ENCODE measurements at regions not wholly inside any gene's neighbourhood (a gene's known extent, or its start where the extent isn't known, plus 50 kb on each side); places are given as distances from the start of the nearest gene placed in this dataset.

DNA sequence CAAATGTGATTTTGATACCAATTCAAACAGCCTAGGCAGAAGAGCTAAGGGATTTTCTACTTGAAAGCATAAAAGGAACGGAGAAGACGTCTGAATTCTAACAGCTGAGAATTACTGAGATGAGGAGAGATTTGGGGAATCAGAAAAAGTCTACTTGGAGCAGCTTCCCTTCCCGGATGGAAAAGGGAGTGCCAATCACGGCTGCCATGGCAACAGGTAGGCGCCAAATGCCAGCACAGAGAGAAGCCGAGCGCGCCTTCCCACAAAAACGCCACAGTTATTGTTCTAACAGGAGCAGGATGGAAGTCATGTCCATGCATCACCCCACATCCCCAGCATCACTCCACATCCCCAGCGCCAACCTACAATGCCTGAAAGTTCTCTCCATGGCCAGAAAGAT is 63.5 kb upstream of the PRR20G start:
- TF ChIP-seq CTCF (IDR thresholded peaks at IDR 0.05; ENCODE audit: low read depth, low read length, missing control alignments): no peak
- no peak for DNase-seq (ENCODE audit: low read depth)
- H3K4me3 ChIP-seq (ENCODE audit: low read depth, low read length): no peak overlapping the region

DNA sequence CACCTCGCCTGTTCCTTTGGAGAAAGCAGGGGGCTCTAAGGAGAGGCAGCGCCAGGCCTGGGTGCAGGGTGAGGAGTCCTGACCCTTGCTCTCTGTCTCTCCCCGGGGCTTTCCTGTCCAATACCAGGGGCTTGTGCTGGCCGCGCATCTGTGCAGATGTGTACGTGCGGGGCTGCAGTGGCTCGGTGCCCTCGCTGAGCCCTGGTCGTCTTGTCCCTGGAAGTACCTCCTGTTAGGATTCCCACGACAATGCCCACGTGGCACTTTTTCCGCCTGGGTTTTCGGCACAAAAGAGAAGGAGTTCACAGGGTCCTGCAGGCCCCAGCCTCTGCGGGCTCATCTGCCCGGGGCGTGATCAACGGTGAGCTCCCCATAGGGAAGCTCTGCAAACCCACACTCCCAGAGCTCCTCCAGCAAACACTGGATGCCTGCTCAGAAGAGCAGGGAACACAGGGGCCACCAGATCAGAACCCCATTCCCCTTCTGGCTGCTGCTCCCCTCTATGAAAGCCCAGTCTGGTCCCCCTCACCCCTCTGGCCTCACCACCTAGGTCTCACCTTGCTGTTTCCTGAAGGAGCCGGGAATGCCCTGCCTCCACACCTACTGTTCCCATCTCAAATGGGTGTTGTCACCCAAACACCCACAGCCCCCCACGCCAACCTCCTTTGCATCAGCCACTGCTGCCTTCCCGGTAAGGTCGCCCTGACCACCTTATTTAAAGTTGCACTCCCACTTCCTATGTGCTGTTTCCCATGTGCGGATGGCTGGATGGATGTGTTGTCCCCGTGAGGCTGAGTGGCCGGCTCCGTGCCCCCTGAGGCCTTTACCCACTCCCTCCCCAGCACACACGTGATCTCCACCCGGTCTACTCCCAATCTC is 62.6 kb upstream of the PRR20G start:
- DNase-seq (ENCODE audit: low read depth): no peak
- no peak overlapping the region for H3K4me3 ChIP-seq (ENCODE audit: low read depth, low read length)
- no peak for TF ChIP-seq CTCF (IDR thresholded peaks at IDR 0.05; ENCODE audit: low read depth, low read length, missing control alignments)

DNA sequence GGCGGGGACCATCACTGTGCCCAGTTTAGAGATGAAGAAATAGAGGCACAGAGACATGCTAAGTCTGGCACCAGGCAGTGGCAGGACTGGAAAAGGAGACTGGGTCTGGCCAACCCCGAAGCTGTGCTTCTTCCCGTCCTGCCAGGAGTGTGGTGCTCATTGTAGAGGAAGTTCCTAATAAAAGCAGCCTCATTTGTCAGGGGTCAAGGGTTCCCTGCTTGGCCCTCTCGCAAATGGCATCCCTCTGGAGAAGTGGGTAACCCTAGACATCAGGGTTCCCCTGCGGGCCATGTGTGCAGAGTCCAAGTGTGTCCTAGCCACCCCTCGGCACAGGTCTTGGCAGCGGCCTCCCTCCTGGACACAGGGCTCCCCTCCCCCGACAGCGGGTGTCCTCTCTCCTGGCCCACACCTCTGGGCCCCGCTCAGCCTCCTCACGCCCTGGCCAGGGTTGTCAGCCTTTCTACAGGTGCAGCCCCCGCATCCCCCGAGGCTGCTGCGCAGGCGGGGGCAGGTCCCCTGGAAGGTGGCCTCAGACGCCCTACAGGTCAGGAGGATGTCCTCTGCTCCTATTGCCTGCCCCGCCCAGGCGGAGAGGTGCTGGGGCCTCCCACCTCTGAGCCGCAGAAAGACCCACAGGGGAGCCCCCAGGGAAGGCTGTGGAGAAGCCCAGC is 61.8 kb upstream of the PRR20G start:
- TF ChIP-seq CTCF (IDR thresholded peaks at IDR 0.05; ENCODE audit: low read depth, low read length, missing control alignments): no peak
- H3K4me3 ChIP-seq (ENCODE audit: low read depth, low read length): no peak overlapping the region
- no peak for DNase-seq (ENCODE audit: low read depth)

DNA sequence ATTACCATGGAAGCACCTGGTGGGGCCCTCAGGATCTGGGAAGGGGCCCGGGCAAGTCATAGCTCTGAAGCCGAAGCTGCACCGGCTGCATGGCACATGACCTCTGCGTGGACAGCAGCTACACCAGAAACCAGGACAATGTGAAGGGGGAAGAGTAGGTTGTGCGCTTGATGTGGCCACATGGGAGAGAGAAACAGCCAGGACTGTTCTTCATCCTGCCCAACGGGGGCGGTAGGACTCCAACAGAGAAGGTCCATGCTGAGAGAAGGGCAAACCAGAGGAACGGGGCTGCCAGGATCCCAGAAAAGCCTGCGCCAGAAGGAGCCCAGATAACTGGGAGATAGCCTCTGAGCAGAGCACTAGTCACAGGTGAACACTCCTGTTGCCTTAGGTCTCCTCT is 54.9 kb upstream of the PRR20G start:
- H3K4me3 ChIP-seq (ENCODE audit: low read depth, low read length): no peak overlapping the region
- no peak for DNase-seq (ENCODE audit: low read depth)
- peak; percentile 35 for TF ChIP-seq CTCF (IDR thresholded peaks at IDR 0.05; ENCODE audit: low read depth, low read length, missing control alignments)

DNA sequence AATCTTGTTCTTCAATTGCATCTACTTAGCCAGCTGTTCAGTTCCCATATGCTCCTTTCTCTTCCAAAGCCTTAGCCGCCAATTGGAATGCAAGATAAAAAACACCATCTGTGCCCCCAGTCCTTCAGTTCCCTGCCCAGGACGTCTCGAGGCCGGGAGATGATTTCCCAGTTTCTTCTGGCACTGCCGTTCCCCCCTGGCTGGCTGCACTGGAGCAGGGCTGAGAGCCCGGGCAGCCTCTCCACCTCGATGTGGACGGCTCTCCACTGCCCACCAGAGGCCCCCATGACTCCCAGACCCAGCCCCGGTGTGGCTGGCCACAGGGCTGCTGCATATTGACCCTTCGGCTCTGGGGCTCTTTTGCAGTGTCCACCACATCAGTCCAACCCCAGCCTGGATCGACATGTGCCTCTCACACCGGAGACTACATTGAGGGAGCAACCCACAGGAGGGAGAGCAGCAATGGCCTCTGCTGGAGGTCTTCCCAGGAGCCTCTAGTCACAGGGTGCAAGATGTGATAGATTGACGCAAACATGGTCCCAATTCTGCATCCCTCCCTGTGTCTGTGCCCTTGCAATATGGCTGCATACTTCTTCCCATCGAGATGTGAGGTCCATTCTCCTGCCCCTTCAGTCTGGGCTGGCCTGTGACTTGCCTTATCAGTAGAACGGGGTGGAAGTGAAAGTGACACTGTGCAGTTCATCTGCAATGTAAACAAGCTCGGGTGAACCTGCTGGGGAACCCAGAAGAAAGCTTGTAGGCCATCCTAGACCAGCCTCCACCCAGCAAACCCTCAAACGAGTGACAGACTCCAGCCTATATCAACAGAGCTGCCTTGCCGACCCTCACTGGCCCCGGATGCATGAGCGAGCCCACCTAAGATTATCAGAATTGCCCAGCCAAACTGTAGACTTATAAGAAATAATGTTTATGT is 52.3 kb upstream of the PRR20G start:
- TF ChIP-seq CTCF (IDR thresholded peaks at IDR 0.05; ENCODE audit: low read depth, low read length, missing control alignments): no peak
- DNase-seq (ENCODE audit: low read depth): no peak
- no peak overlapping the region for H3K4me3 ChIP-seq (ENCODE audit: low read depth, low read length)

DNA sequence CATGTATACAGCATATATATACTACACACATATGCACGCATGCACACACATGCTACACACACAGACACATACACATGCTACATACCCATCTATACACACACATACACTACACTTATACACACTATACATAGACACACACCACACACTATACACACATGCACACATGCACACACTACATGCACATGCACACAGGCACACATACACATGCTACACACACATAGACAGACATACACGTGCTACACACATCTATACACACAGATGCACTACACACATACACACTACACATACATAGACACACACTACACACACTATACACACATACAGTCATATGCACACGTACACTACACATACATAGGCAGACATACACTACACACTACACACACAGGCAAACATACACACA is 51.2 kb upstream of the PRR20G start:
- no peak overlapping the region for H3K4me3 ChIP-seq (ENCODE audit: low read depth, low read length)
- no peak for TF ChIP-seq CTCF (IDR thresholded peaks at IDR 0.05; ENCODE audit: low read depth, low read length, missing control alignments)
- no peak for DNase-seq (ENCODE audit: low read depth)

Data from GM12864 (cell line).